ENCODE measurements at regions not wholly inside any gene's neighbourhood (a gene's known extent, or its start where the extent isn't known, plus 50 kb on each side); places are given as distances from the start of the nearest gene placed in this dataset.

- DNase-seq (ENCODE audit: low spot score): no peak
- in situ Hi-C loops (cut with MboI; ENCODE audit: low pct_unique_long_range_greater_than_20kb, low sequenced_read_pairs, unreplicated experiment): no loop called here
- TF ChIP-seq CTCF (IDR thresholded peaks at IDR 0.05; ENCODE audit: extremely low read depth, insufficient read depth, missing control alignments): no peak
Measured at GRCh38 chr20:48153523-48153922, 368.2 kb upstream of the SULF2 start.

- DNase-seq (ENCODE audit: low spot score): no peak
- no peak for TF ChIP-seq CTCF (IDR thresholded peaks at IDR 0.05; ENCODE audit: extremely low read depth, insufficient read depth, missing control alignments)
- in situ Hi-C loops (cut with MboI; ENCODE audit: low pct_unique_long_range_greater_than_20kb, low sequenced_read_pairs, unreplicated experiment): no loop called here
Measured at GRCh38 chr20:48153103-48153502, 367.8 kb upstream of the SULF2 start.

GRCh38 chr20:48150568-48150967, 365.3 kb upstream of the SULF2 start:
- TF ChIP-seq CTCF (IDR thresholded peaks at IDR 0.05; ENCODE audit: extremely low read depth, insufficient read depth, missing control alignments): no peak
- DNase-seq (ENCODE audit: low spot score): no peak
- in situ Hi-C loops (cut with MboI; ENCODE audit: low pct_unique_long_range_greater_than_20kb, low sequenced_read_pairs, unreplicated experiment): no loop called here

- in situ Hi-C loops (cut with MboI; ENCODE audit: low pct_unique_long_range_greater_than_20kb, low sequenced_read_pairs, unreplicated experiment): no loop called here
- TF ChIP-seq CTCF (IDR thresholded peaks at IDR 0.05; ENCODE audit: extremely low read depth, insufficient read depth, missing control alignments): no peak
- DNase-seq (ENCODE audit: low spot score): no peak
Measured at GRCh38 chr20:48149902-48150301, 364.6 kb upstream of the SULF2 start.

GRCh38 chr20:48148916-48149672, 363.8 kb upstream of the SULF2 start:
- no peak for DNase-seq (ENCODE audit: low spot score)
- no peak for TF ChIP-seq CTCF (IDR thresholded peaks at IDR 0.05; ENCODE audit: extremely low read depth, insufficient read depth, missing control alignments)
- in situ Hi-C loops (cut with MboI; ENCODE audit: low pct_unique_long_range_greater_than_20kb, low sequenced_read_pairs, unreplicated experiment): no loop called here

- TF ChIP-seq CTCF (IDR thresholded peaks at IDR 0.05; ENCODE audit: extremely low read depth, insufficient read depth, missing control alignments): no peak
- no peak for DNase-seq (ENCODE audit: low spot score)
- in situ Hi-C loops (cut with MboI; ENCODE audit: low pct_unique_long_range_greater_than_20kb, low sequenced_read_pairs, unreplicated experiment): no loop called here
Measured at GRCh38 chr20:48148020-48148419, 362.7 kb upstream of the SULF2 start.
